ENCODE measurements at regions not wholly inside any gene's neighbourhood (a gene's known extent, or its start where the extent isn't known, plus 50 kb on each side); places are given as distances from the start of the nearest gene placed in this dataset.

- H3K27ac ChIP-seq (ENCODE audit: insufficient read depth, low read depth, low read length): no peak overlapping the region
- no peak overlapping the region for H3K4me3 ChIP-seq (replicated peaks in 1 of 3; ENCODE audit: insufficient read depth in 1 of 3, low read depth in 1 of 3, low read length in 3 of 3)
- H3K9me3 ChIP-seq (replicated peaks; ENCODE audit: control insufficient read depth, insufficient read depth, low read length): no peaks in the 10 kb centered on the region
- POLR2A ChIA-PET: no interaction called here
- H2AFZ ChIP-seq (ENCODE audit: low read depth, low read length): no peak overlapping the region
- no peak overlapping the region for H3K9ac ChIP-seq (replicated peaks; ENCODE audit: extremely low read depth, insufficient read depth, low read length)
- H3K4me2 ChIP-seq (ENCODE audit: insufficient read depth, low read length): no peak overlapping the region
- no peaks in the 10 kb centered on the region for H3K27me3 ChIP-seq (ENCODE audit: control insufficient read depth in 2 of 2, insufficient read depth in 2 of 2, low read length in 2 of 2)
- no peaks in the 10 kb centered on the region for H3K79me2 ChIP-seq (ENCODE audit: control insufficient read depth, insufficient read depth, low read length)
- dilution Hi-C loops (cut with MboI; ENCODE audit: extremely low pct_ligation_motif_present, low sequenced_read_pairs) (no loop called here), intact Hi-C loops (cut with micrococcal nuclease) (no loop called here)
- H4K20me1 ChIP-seq (replicated peaks; ENCODE audit: control insufficient read depth, extremely low read depth, insufficient read depth, low read length): no peaks in the 10 kb centered on the region
- FAIRE-seq (no peak), DNase-seq (ENCODE audit: low read depth, low spot score) (no peak)
- CTCF ChIA-PET: interaction anchor here (1.0 to 1.3 kb wide), 2 partner anchors 11 to 194 kb away, joined by 3 read pairs; partner anchors contain the start of gene MACIR
- H3K36me3 ChIP-seq (ENCODE audit: control insufficient read depth in 2 of 2, extremely low read depth in 1 of 2, insufficient read depth in 2 of 2, low read length in 2 of 2): no peaks in the 10 kb centered on the region
- peaks cover 9% of the 10 kb centered on the region for H3K4me1 ChIP-seq (ENCODE audit: control insufficient read depth, extremely low read depth, insufficient read depth, low read length)
- H3K9me1 ChIP-seq (replicated peaks; ENCODE audit: control insufficient read depth, extremely low read depth, insufficient read depth, low read length): no peaks in the 10 kb centered on the region
- no peak for TF ChIP-seq JUN (IDR thresholded peaks at IDR 0.05; ENCODE audit: borderline replicate concordance, insufficient read depth, insufficient read length, low read depth)
- no peak for TF ChIP-seq POLR2AphosphoS5 (IDR thresholded peaks at IDR 0.05; ENCODE audit: insufficient read depth, low read depth, low read length)
- no peak for TF ChIP-seq FOS (IDR thresholded peaks at IDR 0.05; ENCODE audit: borderline replicate concordance, insufficient read depth, low read length)
- TF ChIP-seq MAX (IDR thresholded peaks at IDR 0.05; ENCODE audit: insufficient read depth, insufficient read length): no peak
- TF ChIP-seq EZH2 (IDR thresholded peaks at IDR 0.05; ENCODE audit: borderline replicate concordance, low read depth, low read length, severe bottlenecking): no peak
- no peak for TF ChIP-seq CTCF (IDR thresholded peaks at IDR 0.05; ENCODE audit: extremely low read depth in 1 of 2, insufficient read depth in 1 of 2, low read depth in 1 of 2, low read length in 2 of 2)
- TF ChIP-seq GATA2 (IDR thresholded peaks at IDR 0.05; ENCODE audit: insufficient read depth, insufficient read length, low read depth, low read length): no peak
- no peak for TF ChIP-seq POLR2A (IDR thresholded peaks at IDR 0.05; ENCODE audit: low read depth, low read length)
- no peak for TF ChIP-seq MYC (IDR thresholded peaks at IDR 0.05; ENCODE audit: low read depth, low read length)
- no TSS peak for BruUV-seq (replicated peaks)
Observed at GRCh38 chr5:103452089-103452488, 110.5 kb downstream of the NUDT12 start.

All from endothelial cell of umbilical vein (primary cell).